HEK293 (cell line): ENCODE measurements at regions not wholly inside any gene's neighbourhood (a gene's known extent, or its start where the extent isn't known, plus 50 kb on each side); places are given as distances from the start of the nearest gene placed in this dataset.

Source experiments
- TRIM28 ChIP-seq: IDR thresholded peaks from 2 replicates; pipeline ENCODE4 v1.6.1; 2011; ENCODE audit warnings: low read length, control low read depth, borderline replicate concordance
- TF ChIP-seq, protein P1 (sequence below): fragments of 450-650 bp; formaldehyde crosslinking; IDR thresholded peaks from 2 replicates; pipeline ENCODE4 v1.5.1; 2017; ENCODE audit warnings: missing biosample characterization, missing genetic modification characterization

DNA sequence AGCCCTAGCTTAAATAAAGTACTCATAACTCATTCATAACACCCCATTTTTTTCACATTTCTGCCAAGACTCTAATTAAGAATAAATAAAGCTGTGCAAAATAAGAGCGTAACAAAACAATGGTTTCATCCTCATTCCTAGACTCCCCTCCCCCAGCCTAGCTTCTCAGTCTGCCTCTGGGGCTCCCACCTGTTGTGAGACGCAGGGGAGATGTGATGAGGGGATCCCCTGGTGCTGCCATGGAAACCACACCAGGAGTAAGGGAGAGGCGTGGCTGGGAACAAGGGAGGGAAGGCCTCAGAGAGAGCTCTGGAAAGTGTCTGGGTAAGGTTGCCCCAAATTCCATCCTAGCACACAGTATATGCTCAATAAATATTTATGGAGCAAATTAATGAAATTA lies 93.3 kb upstream of the USP29 start:
- TF ChIP-seq, protein P1, sequence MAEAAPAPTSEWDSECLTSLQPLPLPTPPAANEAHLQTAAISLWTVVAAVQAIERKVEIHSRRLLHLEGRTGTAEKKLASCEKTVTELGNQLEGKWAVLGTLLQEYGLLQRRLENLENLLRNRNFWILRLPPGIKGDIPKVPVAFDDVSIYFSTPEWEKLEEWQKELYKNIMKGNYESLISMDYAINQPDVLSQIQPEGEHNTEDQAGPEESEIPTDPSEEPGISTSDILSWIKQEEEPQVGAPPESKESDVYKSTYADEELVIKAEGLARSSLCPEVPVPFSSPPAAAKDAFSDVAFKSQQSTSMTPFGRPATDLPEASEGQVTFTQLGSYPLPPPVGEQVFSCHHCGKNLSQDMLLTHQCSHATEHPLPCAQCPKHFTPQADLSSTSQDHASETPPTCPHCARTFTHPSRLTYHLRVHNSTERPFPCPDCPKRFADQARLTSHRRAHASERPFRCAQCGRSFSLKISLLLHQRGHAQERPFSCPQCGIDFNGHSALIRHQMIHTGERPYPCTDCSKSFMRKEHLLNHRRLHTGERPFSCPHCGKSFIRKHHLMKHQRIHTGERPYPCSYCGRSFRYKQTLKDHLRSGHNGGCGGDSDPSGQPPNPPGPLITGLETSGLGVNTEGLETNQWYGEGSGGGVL = no peak
- no peak for TF ChIP-seq TRIM28
